ENCODE measurements at regions not wholly inside any gene's neighbourhood (a gene's known extent, or its start where the extent isn't known, plus 50 kb on each side); places are given as distances from the start of the nearest gene placed in this dataset.

- DNase-seq, result no peak
Measured at GRCh38 chr2:211248841-211249240, 692.4 kb downstream of the CPS1 start.

GRCh38 chr2:211251016-211251415 lies 694.6 kb downstream of the CPS1 start:
- no peak for DNase-seq

GRCh38 chr2:211258646-211259335 lies 702.4 kb downstream of the CPS1 start:
- DNase-seq, result no peak

- no peak for DNase-seq
Measured at GRCh38 chr2:211259831-211260476, 703.6 kb downstream of the CPS1 start.

GRCh38 chr2:211270257-211270656 lies 713.9 kb downstream of the CPS1 start:
- no peak for DNase-seq

GRCh38 chr2:211281430-211282073 lies 725.2 kb downstream of the CPS1 start:
- no peak for DNase-seq

GRCh38 chr2:211302676-211303075 lies 746.3 kb downstream of the CPS1 start:
- DNase-seq, result no peak

- DNase-seq, result no peak
Measured at GRCh38 chr2:211306929-211307328, 750.5 kb downstream of the CPS1 start.

Data from NCI-H187 (cell line).